HEK293 (cell line): ENCODE measurements at regions not wholly inside any gene's neighbourhood (a gene's known extent, or its start where the extent isn't known, plus 50 kb on each side); places are given as distances from the start of the nearest gene placed in this dataset.

ENCODE experiments used
- CTCF ChIA-PET: fragments of 350-600 bp; formaldehyde crosslinking; extraction: SDS; loops from one replicate; lab custom pipeline; 2021; ENCODE audit warnings: antibody characterized with exemption; lab: Yijun Ruan, JAX
- POLR2A ChIA-PET: fragments of 300-600 bp; formaldehyde crosslinking; extraction: SDS; loops from one replicate; lab custom pipeline; 2020; ENCODE audit warnings: antibody characterized with exemption, inconsistent platforms; lab: Yijun Ruan, JAX
- H3K27ac ChIP-seq: fragments of 200-500 bp; sonication (Bioruptor generic); 2 replicates; pipeline ENCODE4 v1.5.1; 2014; ENCODE audit warnings: low read depth, low read length, control low read depth, inconsistent platforms; ENCODE audit errors: extremely low read depth
- H3K36me3 ChIP-seq, 2 experiments: fragments of 200-500 bp in 1 of 2; sonication (Bioruptor generic) in 1 of 2; 1 replicate in 1 of 2; 2 replicates in 1 of 2; pipeline ENCODE4 v1.5.1; 2014 to 2017; ENCODE audit warnings: inconsistent platforms in 2 of 2, low read length in 2 of 2; ENCODE audit not compliant: control insufficient read depth in 2 of 2, insufficient read depth in 1 of 2
- H3K4me1 ChIP-seq: fragments of 200-500 bp; sonication (Bioruptor generic); 2 replicates; pipeline ENCODE4 v1.5.1; 2014; ENCODE audit warnings: mild to moderate bottlenecking, low read length, inconsistent platforms; ENCODE audit not compliant: control insufficient read depth, insufficient read depth
- H3K4me3 ChIP-seq: 2 replicates; pipeline ENCODE4 v1.5.1; 2011; ENCODE audit warnings: low read depth, mild to moderate bottlenecking, control low read depth, low read length, moderate library complexity
- H3K9me3 ChIP-seq: fragments of 200-500 bp; sonication (Bioruptor generic); 2 replicates; pipeline ENCODE4 v1.5.1; 2014; ENCODE audit warnings: low read depth, low read length, inconsistent platforms; ENCODE audit not compliant: control insufficient read depth, insufficient read depth
- BCL11A ChIP-seq: fragments of 450-650 bp; formaldehyde crosslinking; IDR thresholded peaks from 2 replicates; pipeline ENCODE4 v1.5.1; 2016; ENCODE audit warnings: low read depth, missing biosample characterization, missing genetic modification characterization
- KLF16 ChIP-seq: fragments of 450-650 bp; formaldehyde crosslinking; IDR thresholded peaks from 2 replicates; pipeline ENCODE4 v1.5.1; 2017; ENCODE audit warnings: missing biosample characterization, missing genetic modification characterization
- KLF17 ChIP-seq: fragments of 450-650 bp; formaldehyde crosslinking; IDR thresholded peaks from 2 replicates; pipeline ENCODE4 v1.5.1; 2016; ENCODE audit warnings: missing biosample characterization, missing genetic modification characterization
- TRIM28 ChIP-seq: IDR thresholded peaks from 2 replicates; pipeline ENCODE4 v1.6.1; 2011; ENCODE audit warnings: low read length, control low read depth, borderline replicate concordance
- ZEB2 ChIP-seq: fragments of 450-650 bp; formaldehyde crosslinking; IDR thresholded peaks from 2 replicates; pipeline ENCODE4 v1.5.1; 2016; ENCODE audit warnings: missing biosample characterization, missing genetic modification characterization
- ZNF132 ChIP-seq: fragments of 450-650 bp; formaldehyde crosslinking; IDR thresholded peaks from 2 replicates; pipeline ENCODE4 v1.5.1; 2017; ENCODE audit warnings: missing biosample characterization, missing genetic modification characterization, borderline replicate concordance
- ZNF202 ChIP-seq: fragments of 450-650 bp; formaldehyde crosslinking; IDR thresholded peaks from 2 replicates; pipeline ENCODE4 v1.5.1; 2016; ENCODE audit warnings: missing biosample characterization, missing genetic modification characterization, borderline replicate concordance
- ZNF37A ChIP-seq: fragments of 450-650 bp; IDR thresholded peaks from 2 replicates; pipeline ENCODE4 v1.5.1; 2018; ENCODE audit warnings: missing biosample characterization, missing genetic modification characterization
- ZNF404 ChIP-seq: fragments of 450-650 bp; formaldehyde crosslinking; IDR thresholded peaks from 2 replicates; pipeline ENCODE4 v1.5.1; 2017; ENCODE audit warnings: missing biosample characterization, missing genetic modification characterization
- ZNF76 ChIP-seq: fragments of 450-650 bp; formaldehyde crosslinking; IDR thresholded peaks from 2 replicates; pipeline ENCODE4; 2016; ENCODE audit warnings: low read depth, missing biosample characterization, missing genetic modification characterization, borderline replicate concordance
- TF ChIP-seq, protein P1 (sequence below): fragments of 450-650 bp; formaldehyde crosslinking; IDR thresholded peaks from 2 replicates; pipeline ENCODE4 v1.5.1; 2017; ENCODE audit warnings: missing biosample characterization, missing genetic modification characterization
- TF ChIP-seq, protein P2 (sequence below): fragments of 450-650 bp; formaldehyde crosslinking; IDR thresholded peaks from 2 replicates; pipeline ENCODE4 v1.5.1; 2017; ENCODE audit warnings: missing biosample characterization, missing genetic modification characterization
- TF ChIP-seq, protein P3 (sequence below): fragments of 450-650 bp; formaldehyde crosslinking; IDR thresholded peaks from 2 replicates; pipeline ENCODE4 v1.5.1; 2016; ENCODE audit warnings: missing biosample characterization, missing genetic modification characterization
- TF ChIP-seq, protein P4 (sequence below): fragments of 450-650 bp; formaldehyde crosslinking; IDR thresholded peaks from 2 replicates; pipeline ENCODE4 v1.5.1; 2017; ENCODE audit warnings: missing biosample characterization, missing genetic modification characterization
- TF ChIP-seq, protein P5 (sequence below): fragments of 450-650 bp; formaldehyde crosslinking; IDR thresholded peaks from 2 replicates; pipeline ENCODE4 v1.5.1; 2016; ENCODE audit warnings: missing biosample characterization, missing genetic modification characterization
- TF ChIP-seq, protein P6 (sequence below): fragments of 450-650 bp; formaldehyde crosslinking; IDR thresholded peaks from 2 replicates; pipeline ENCODE4 v1.5.1; 2016; ENCODE audit warnings: missing biosample characterization, missing genetic modification characterization
- TF ChIP-seq, protein P7 (sequence below): fragments of 450-650 bp; formaldehyde crosslinking; IDR thresholded peaks from 2 replicates; pipeline ENCODE4 v1.5.1; 2017; ENCODE audit warnings: missing biosample characterization, missing genetic modification characterization

DNA sequence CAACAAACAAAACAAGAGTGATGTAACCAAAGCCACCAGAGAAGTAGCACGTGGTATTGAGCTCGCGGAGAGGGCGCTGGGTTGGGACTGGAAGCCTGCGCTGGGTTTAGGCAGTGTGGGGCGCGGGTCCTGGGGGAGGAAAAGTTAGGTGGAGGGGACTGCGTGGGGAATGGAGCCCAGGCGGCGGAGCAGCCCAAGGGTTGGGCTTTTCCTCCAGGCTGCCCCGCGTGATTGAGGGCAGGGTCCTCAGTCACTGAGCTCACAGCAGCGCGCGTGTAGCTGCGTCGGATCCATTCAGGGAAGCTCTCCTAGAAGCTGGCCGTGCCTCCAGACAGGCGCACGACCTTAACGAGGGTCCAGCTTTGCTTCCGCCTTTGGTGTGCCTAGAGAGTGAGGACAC is 357.4 kb downstream of the GALR1 start:
- no peak overlapping the region for H3K4me3 ChIP-seq
- ChIA-PET POLR2A (no interaction called here), CTCF (no interaction called here)
- H3K9me3 ChIP-seq = no peaks in the 10 kb centered on the region
- H3K27ac ChIP-seq = no peak overlapping the region
- H3K4me1 ChIP-seq = no peaks in the 10 kb centered on the region
- TF ChIP-seq, protein P1, sequence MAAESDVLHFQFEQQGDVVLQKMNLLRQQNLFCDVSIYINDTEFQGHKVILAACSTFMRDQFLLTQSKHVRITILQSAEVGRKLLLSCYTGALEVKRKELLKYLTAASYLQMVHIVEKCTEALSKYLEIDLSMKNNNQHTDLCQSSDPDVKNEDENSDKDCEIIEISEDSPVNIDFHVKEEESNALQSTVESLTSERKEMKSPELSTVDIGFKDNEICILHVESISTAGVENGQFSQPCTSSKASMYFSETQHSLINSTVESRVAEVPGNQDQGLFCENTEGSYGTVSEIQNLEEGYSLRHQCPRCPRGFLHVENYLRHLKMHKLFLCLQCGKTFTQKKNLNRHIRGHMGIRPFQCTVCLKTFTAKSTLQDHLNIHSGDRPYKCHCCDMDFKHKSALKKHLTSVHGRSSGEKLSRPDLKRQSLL (tag by site-specific recombination) = no peak
- TF ChIP-seq, protein P2, sequence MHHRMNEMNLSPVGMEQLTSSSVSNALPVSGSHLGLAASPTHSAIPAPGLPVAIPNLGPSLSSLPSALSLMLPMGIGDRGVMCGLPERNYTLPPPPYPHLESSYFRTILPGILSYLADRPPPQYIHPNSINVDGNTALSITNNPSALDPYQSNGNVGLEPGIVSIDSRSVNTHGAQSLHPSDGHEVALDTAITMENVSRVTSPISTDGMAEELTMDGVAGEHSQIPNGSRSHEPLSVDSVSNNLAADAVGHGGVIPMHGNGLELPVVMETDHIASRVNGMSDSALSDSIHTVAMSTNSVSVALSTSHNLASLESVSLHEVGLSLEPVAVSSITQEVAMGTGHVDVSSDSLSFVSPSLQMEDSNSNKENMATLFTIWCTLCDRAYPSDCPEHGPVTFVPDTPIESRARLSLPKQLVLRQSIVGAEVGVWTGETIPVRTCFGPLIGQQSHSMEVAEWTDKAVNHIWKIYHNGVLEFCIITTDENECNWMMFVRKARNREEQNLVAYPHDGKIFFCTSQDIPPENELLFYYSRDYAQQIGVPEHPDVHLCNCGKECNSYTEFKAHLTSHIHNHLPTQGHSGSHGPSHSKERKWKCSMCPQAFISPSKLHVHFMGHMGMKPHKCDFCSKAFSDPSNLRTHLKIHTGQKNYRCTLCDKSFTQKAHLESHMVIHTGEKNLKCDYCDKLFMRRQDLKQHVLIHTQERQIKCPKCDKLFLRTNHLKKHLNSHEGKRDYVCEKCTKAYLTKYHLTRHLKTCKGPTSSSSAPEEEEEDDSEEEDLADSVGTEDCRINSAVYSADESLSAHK (tag by site-specific recombination) = no peak
- TF ChIP-seq BCL11A (tag by site-specific recombination) = no peak
- TF ChIP-seq ZEB2 (tag by site-specific recombination) = no peak
- no peak for TF ChIP-seq ZNF37A
- TF ChIP-seq, protein P3, sequence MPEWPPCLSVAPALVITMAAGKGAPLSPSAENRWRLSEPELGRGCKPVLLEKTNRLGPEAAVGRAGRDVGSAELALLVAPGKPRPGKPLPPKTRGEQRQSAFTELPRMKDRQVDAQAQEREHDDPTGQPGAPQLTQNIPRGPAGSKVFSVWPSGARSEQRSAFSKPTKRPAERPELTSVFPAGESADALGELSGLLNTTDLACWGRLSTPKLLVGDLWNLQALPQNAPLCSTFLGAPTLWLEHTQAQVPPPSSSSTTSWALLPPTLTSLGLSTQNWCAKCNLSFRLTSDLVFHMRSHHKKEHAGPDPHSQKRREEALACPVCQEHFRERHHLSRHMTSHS (tag by site-specific recombination) = no peak
- no peak for TF ChIP-seq ZNF132 (tag by site-specific recombination)
- TF ChIP-seq KLF16 (tag by site-specific recombination) = no peak
- no peak for TF ChIP-seq ZNF404 (tag by site-specific recombination)
- TF ChIP-seq ZNF76 = no peak
- TF ChIP-seq, protein P4, sequence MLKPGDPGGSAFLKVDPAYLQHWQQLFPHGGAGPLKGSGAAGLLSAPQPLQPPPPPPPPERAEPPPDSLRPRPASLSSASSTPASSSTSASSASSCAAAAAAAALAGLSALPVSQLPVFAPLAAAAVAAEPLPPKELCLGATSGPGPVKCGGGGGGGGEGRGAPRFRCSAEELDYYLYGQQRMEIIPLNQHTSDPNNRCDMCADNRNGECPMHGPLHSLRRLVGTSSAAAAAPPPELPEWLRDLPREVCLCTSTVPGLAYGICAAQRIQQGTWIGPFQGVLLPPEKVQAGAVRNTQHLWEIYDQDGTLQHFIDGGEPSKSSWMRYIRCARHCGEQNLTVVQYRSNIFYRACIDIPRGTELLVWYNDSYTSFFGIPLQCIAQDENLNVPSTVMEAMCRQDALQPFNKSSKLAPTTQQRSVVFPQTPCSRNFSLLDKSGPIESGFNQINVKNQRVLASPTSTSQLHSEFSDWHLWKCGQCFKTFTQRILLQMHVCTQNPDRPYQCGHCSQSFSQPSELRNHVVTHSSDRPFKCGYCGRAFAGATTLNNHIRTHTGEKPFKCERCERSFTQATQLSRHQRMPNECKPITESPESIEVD (tag by site-specific recombination) = no peak
- TF ChIP-seq, protein P5, sequence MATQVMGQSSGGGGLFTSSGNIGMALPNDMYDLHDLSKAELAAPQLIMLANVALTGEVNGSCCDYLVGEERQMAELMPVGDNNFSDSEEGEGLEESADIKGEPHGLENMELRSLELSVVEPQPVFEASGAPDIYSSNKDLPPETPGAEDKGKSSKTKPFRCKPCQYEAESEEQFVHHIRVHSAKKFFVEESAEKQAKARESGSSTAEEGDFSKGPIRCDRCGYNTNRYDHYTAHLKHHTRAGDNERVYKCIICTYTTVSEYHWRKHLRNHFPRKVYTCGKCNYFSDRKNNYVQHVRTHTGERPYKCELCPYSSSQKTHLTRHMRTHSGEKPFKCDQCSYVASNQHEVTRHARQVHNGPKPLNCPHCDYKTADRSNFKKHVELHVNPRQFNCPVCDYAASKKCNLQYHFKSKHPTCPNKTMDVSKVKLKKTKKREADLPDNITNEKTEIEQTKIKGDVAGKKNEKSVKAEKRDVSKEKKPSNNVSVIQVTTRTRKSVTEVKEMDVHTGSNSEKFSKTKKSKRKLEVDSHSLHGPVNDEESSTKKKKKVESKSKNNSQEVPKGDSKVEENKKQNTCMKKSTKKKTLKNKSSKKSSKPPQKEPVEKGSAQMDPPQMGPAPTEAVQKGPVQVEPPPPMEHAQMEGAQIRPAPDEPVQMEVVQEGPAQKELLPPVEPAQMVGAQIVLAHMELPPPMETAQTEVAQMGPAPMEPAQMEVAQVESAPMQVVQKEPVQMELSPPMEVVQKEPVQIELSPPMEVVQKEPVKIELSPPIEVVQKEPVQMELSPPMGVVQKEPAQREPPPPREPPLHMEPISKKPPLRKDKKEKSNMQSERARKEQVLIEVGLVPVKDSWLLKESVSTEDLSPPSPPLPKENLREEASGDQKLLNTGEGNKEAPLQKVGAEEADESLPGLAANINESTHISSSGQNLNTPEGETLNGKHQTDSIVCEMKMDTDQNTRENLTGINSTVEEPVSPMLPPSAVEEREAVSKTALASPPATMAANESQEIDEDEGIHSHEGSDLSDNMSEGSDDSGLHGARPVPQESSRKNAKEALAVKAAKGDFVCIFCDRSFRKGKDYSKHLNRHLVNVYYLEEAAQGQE = no peak
- TF ChIP-seq ZNF202 (tag by site-specific recombination) = no peak
- TF ChIP-seq, protein P6, sequence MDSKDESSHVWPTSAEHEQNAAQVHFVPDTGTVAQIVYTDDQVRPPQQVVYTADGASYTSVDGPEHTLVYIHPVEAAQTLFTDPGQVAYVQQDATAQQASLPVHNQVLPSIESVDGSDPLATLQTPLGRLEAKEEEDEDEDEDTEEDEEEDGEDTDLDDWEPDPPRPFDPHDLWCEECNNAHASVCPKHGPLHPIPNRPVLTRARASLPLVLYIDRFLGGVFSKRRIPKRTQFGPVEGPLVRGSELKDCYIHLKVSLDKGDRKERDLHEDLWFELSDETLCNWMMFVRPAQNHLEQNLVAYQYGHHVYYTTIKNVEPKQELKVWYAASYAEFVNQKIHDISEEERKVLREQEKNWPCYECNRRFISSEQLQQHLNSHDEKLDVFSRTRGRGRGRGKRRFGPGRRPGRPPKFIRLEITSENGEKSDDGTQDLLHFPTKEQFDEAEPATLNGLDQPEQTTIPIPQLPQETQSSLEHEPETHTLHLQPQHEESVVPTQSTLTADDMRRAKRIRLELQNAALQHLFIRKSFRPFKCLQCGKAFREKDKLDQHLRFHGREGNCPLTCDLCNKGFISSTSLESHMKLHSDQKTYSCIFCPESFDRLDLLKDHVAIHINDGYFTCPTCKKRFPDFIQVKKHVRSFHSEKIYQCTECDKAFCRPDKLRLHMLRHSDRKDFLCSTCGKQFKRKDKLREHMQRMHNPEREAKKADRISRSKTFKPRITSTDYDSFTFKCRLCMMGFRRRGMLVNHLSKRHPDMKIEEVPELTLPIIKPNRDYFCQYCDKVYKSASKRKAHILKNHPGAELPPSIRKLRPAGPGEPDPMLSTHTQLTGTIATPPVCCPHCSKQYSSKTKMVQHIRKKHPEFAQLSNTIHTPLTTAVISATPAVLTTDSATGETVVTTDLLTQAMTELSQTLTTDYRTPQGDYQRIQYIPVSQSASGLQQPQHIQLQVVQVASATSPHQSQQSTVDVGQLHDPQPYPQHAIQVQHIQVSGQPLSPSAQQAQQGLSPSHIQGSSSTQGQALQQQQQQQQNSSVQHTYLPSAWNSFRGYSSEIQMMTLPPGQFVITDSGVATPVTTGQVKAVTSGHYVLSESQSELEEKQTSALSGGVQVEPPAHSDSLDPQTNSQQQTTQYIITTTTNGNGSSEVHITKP (tag by site-specific recombination) = no peak
- no peak for TF ChIP-seq TRIM28
- TF ChIP-seq, protein P7, sequence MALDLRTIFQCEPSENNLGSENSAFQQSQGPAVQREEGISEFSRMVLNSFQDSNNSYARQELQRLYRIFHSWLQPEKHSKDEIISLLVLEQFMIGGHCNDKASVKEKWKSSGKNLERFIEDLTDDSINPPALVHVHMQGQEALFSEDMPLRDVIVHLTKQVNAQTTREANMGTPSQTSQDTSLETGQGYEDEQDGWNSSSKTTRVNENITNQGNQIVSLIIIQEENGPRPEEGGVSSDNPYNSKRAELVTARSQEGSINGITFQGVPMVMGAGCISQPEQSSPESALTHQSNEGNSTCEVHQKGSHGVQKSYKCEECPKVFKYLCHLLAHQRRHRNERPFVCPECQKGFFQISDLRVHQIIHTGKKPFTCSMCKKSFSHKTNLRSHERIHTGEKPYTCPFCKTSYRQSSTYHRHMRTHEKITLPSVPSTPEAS (tag by site-specific recombination) = no peak
- TF ChIP-seq KLF17 (tag by site-specific recombination) = no peak
- H3K36me3 ChIP-seq = no peaks in the 10 kb centered on the region
